HG03521 (cell line): ENCODE measurements at regions not wholly inside any gene's neighbourhood (a gene's known extent, or its start where the extent isn't known, plus 50 kb on each side); places are given as distances from the start of the nearest gene placed in this dataset.
"Not testable (repeated sequence)": the region's sequence is repeated elsewhere in the genome, so short reads cannot be mapped to it uniquely, and the experiment has no call there.

Experiments used
- ATAC-seq: cut with Tn5 transposase; IDR thresholded peaks from one replicate; pipeline ENCODE4 v1.9.1; 2021; ENCODE audit warnings: mild to moderate bottlenecking, moderate library complexity; ENCODE audit not compliant: unreplicated experiment

DNA sequence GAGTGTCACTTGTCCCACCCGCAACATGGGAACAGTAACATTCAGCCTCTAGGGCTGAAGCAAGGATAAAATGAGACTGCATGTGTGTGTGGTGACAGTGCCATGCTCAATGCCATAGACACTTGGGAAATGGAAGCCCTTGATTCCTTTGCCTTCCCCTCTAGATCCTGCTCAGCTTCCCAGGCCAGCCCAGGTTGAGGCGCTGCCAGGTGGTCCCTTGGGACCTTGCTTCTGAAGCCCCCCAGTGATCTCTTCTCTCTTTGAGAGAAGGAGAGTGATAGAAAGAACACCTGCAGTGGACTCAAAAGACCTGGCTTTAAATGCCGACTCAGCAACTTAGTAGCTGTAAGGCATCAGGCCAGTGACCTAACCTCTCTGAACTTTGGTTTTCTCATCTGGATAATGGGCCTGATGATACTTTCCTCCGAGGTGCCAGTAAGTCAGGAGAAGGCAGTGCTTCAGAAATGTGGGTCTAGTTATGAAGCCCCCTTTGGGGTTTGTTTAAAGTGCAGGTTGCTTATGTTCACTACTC, 144.5 kb downstream of the RPLP1 start:
- no peak for ATAC-seq

DNA sequence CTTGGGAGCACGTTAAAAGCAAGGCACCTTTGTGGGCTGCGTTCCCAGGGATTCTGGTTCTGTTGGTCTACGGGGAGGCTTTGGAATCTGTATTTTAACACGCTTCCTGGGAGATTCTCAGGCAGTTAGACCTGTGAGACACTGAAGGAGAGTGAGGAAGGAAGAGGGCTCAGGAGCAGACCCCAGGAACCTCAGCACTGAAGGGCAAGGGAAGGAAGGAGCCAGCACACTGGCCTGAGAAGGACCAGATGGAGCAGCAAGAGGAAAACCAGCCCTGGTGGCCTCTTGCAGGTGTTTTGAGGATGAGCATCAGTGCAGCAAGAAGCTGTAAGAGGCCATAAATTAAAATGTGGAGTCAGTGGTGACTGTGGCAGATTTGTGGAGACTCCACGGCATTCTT, 146.7 kb downstream of the RPLP1 start:
- no peak for ATAC-seq

DNA sequence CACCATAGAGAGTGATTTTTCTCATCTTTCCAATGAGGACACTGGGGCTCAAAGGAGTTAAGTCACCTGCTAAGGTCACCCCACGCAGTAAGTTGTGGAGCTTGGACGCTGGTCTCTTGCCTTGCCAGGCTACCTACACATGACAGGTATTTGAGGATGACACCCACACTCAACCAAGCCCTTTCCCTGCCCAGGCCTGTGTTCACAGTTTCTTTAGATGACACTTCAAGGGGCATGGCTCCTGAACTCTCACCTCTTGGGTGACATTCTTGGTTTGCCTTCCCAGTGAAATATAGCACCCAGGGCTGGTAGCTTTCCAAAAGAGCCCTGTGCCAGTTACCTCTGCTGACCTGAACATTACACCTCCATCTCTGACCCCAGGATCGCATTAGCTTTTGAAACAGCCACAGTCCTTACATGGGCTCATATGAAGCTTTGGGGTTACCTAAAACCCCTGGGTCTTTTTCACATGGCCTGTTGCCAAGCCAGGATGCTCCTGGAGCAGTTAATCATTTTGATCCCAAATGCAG, 148.0 kb downstream of the RPLP1 start:
- no peak for ATAC-seq

DNA sequence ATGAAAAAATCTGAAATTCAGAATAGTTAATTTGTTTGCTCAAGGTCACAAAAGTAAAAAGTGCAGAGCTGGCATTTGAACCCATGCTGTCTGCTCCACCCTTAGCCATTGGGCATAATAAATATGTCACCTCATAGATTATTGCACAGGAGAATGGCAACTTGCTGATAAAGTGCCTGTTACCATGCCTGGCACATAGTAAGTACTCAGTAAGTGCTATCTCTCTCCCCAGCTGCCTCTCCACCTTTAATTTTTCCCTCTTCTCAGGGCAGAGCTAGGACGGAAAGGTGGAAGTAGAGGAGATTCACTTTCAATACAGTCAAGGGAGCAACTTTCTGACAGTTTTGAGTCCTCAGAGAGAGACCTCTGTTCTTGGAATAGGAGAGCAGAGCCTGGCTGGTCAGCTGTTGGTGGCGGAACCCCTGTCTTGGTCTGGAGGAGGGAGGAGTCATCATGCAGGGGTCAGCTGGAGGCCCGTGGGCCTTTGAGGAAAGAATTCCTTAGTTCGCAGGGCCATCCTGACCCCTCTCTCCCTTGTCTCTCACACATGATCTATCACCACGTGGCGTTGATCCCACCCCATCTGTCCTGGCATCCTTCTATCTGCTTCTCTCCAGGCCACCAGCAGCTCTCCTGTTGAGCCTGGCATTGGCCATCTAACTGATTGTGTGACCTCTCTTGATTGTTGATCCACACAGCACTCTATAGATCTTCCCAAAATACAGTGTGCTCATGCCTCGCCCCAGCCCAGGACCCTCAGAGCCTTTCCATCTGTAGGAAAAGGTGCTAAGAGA, 149.3 kb downstream of the RPLP1 start:
- ATAC-seq: no peak

DNA sequence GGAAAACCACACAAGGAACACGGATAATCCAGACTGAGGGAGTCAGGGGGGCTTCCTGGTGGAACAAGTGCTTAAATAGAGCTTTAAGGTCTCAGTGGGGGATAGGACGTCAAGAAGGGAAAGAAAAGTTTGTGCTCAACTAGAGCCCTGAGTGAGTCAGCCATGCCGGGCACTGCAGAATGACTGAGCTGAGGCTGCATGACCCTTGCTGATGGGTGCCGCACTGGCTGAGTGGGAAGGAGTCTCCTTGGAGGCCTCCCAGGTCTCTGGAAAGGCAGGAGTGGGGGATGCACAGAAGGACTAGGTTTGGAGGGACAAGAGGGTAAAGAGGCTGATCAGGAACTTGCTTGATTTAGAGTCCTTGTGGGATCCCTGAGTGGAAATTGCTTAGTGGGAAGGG, 150.3 kb downstream of the RPLP1 start:
- ATAC-seq: no peak

DNA sequence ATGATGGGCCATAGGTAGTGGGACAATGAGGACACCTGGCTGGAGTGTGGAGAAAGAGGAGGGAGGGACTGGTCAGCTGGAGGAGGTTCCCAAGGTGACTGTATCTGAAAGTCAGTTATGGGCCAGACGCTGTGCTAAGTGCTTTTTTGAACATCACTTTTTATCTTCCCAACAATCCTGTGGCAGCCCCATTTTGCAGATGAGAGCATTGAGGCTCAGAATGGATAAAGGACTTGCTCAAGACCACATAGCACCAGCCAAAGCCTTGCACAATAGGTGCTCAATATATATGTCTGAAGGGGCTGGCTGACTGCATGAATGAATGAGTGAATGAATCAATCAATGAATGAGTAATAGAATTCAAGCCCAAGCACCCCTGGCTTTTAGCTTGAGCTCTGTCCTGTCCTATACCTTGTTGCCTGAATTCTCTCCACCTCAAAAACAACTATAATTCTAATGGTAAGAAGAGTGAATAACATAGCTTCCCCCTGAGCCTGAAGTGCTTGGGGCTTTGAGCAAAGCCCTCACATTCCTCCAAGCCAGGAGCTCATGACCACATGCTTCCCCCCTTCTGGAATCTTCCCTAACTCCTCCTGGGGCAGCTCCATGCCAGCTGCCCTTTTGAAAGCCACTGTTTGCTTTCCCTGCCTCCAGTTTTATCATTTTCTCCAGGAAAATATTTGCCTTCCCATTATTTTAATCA, 150.9 kb downstream of the RPLP1 start:
- ATAC-seq: no peak

DNA sequence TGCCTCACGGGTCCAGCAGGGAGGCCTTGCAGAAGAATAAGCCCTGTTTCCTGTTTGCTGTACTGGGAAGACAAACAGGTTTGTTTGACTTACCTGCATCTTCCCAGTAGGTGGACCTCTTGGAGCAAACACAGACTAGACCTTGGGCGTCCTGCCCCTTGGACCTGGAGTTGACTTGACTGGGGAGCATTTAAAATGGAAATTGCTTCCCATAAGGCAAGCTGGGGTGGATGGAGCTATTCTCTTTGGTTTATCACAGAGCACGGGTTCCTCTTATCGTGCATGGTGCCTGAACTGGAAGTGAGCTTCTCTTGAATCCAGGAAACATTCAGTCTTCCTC, 151.4 kb downstream of the RPLP1 start:
- no peak for ATAC-seq

DNA sequence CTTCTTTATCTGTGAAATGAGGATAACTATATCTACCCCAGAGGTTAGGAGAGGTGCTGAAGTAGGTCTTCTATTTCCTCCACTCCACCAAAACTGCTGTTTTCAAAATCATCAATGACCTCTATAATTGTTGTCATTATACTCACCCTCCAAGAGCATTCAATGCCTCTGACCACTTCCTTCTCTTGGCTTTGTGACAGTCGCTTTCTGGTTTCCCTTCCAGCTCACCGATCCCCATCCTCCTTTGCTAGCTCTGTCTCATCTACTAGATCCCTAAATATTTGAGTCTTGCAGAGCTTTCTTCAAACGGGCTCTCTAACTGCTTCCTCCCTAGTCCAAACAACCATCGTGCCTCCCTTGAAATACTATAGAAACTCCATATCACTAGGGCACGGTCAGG, 153.5 kb downstream of the RPLP1 start:
- no peak for ATAC-seq

DNA sequence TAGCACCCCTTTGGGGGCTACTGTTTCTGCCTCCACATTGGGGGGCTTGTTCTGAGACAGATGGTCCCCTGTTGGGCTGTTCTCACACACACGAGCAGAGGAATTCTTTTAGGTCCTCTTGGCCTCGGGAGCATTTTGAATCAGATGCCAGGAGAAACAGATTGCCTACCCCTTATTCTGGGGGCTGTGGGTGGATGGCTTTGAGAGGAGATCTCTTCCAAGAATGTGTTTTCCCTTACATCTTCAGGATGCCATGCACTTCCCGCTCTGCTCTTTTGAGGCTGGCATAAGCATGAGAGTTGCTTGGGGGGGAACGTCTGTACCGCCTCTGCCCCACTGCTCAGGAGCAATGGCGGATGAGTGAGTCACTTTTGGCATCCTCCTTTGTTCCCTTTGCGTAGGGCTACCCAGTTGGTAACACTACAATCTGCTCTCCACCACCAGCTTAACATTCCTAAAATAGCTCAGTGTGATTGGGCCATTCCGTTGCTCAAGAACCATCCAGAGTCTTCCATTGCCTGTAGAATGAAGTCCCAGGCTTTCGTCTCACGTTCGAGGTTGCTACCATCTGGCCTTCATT, 154.4 kb downstream of the RPLP1 start:
- ATAC-seq: no peak

DNA sequence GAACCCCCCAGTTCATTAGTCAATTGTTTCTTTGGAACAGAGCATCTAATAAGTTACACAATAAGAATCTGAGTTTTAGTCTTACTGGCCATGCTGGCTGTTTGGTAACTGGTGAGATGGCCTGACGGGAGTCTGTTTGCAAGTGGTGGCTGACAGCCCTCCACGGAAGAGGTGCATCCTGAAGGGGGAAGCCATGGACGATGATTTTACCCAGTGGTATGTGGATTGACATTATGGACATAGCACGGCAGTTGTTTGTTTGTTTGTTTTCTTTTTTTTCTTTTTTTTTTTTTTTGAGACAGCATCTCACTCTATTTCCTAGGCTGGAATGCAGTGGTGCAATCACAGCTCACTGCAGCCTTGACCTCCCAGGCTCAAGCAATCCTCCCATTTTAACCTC, 156.0 kb downstream of the RPLP1 start:
- ATAC-seq: no peak

DNA sequence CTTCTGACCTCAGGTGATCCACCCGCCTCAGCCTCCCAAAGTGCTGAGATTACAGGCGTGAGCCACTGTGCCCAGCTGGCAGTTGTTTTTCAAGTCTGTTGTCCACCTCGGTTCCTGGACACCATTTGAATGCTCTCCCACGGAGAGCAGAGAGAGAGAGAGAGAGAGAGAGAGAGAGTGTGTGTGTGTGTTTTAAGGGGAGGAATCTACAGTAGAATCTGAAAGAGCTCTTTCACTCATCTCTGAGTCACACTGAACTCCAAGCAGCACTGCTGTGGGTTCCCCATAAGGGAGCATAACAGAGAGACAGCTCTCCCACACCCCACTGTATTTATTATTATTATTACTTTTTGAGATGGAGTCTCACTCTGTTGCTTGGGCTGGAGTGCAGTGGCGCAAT, 156.6 kb downstream of the RPLP1 start:
- no peak for ATAC-seq

DNA sequence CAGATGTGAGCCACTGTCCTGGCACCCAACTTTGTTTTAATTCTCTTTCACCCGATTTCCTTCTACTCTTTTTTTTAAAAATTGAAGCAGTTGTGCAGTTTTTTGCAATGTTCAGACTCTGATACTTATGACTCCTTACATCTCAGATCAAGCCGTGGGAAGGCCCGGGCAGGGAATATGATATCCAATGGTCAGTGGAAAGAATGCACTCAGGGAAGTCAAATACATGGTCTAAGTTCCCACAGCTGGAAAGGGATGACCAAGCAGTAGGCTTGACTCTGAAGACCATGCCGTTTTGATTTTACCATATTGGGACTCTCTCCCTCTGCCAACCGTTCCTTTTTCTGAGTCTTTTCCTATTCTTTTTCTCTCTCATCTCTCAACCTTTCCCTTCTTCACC, 157.2 kb downstream of the RPLP1 start:
- no peak for ATAC-seq

DNA sequence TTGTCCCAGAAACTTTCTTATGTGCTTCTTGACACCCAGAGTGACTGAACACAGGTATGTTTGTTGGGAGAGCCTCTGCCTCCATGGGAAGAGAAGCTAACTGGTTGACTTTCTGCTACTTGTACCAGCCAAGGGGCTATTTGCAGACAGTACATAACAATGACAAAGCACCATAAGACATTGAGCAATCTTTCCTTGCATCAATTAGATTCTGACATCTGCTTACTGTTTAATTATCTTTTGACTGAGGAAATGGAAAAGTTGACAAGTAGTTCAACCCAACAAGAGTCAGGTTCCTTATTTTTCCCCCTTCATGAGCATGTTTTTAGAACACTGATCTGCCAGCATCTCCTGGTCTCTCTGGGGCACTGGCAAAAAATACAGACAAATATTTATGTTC, 157.7 kb downstream of the RPLP1 start:
- no peak for ATAC-seq

DNA sequence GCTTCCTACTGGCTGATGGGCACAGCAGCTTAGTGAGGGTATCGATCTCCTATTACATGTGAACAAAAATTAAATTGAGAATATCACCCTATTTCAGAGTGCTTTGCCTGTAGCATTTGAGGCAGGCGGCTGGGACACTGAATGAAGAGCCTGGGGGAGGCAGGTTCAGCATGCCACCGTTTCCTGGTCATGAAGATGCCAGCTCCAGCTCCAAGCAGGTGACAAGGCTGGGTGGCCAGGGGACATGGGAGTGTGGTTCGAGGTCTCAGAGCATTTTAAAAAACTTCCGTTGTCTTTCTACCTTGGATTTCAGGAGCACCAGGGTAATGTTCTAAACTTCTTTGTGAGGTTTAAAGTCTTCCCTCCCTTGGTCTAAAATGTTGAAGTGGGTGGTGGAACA, 158.2 kb downstream of the RPLP1 start:
- ATAC-seq: no peak

DNA sequence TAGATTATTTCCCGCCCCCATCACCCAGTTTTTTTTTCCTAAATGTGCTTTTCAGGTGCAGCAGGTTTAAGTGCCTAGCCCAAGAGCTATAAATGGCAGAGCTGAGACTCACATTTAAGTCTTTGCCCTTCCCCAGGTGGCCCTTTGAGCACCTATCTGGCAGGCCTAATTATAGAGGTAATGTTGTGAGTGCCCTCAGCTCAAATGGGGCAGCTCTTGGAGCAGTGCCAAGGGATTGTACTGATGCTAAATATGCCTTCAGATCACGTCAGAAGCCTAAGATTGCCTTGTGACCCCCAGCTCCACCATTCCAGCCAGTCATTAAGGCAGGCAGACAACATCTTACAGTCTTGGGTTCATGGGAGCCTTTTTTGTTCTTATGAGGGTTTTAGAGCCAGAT, 159.5 kb downstream of the RPLP1 start:
- no peak for ATAC-seq

DNA sequence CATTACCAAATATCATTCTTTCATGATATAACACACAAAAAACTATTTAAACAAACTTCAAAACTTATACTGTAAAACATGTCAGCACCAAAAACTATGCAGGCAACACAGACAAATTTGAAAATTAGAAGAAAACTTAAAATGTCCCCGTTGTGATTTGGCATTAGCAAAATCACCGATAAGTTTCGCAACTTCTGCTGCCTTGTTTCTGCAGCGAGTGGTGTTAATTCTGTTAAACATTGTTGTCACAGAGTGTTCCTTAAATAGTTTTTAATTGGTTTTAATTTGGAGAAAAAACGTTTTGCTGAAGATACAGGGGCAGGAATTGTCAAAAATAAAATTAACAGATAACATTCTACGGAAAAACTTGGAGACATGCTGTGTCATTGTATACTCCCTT, 160.6 kb downstream of the RPLP1 start:
- no peak for ATAC-seq

DNA sequence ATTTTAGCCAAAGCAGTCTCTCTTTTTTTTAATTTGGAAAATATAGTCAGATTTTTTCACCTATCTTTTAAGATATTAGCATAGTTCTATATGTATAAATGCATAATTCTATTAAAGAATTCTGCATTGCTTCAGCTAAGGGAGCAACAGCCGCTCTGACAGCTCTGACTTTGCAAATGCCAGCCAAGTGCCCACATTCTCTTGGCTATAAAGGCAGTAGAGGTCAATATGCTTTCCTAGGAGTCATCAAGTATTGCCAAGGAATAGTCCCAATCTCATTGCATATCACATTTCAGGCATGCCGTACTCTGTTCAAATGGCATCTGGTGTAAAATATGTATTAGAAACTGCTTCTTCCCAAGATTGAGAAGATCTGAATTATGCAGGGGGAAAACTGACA, 161.4 kb downstream of the RPLP1 start:
- ATAC-seq: no peak

DNA sequence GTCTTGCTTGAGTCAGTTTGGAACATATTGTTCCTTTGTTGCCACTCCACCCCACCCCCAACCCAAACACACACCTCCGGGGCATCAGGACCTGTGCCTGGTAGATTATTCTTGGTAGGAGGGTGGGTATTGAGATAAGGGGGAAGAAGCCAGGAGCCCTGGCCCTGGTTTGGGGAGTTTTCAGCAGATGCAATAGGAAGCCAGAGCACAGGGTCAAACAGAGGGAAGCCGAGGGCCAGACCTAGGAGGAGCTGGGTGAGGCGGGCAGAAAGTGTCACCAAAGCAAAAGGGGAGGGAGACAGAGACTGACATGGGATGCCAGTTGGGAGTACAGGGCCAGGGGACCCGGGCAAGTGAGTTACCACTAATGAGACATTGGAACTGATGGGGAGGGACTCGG, 163.1 kb downstream of the RPLP1 start:
- no peak for ATAC-seq

DNA sequence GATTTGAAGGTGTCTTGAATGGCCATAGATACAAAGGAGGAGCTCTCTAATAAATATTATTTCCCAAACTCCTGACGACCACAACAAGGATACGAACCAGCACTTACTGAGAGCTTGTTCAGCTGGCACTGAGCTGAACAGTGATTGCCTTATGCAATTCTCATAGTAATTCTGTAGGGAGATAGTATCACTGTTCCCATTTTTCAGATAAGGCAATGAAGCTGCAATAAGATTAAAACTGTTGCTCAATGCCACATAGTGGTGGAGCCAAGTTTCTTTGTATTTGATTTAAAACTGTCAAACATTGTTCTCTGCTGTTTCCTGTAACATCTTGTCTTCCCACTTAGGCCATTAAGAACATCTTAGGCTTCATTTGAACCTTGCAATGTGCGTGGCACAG, 163.9 kb downstream of the RPLP1 start:
- ATAC-seq: no peak

DNA sequence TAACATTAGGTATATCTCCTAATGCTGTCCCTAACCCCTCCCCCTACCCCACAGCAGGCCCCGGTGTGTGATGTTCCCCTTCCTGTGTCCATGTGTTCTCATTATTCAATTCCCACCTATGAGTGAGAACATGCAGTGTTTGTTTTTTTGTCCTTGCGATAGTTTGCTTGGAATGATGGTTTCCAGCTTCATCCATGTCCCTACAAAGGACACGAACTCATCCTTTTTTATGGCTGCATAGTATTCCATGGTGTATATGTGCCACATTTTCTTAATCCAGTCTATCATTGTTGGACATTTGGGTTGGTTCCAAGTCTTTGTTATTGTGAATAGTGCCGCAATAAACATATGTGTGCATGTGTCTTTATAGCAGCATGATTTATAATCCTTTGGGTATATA, 164.5 kb downstream of the RPLP1 start:
- ATAC-seq: not testable (repeated sequence)

DNA sequence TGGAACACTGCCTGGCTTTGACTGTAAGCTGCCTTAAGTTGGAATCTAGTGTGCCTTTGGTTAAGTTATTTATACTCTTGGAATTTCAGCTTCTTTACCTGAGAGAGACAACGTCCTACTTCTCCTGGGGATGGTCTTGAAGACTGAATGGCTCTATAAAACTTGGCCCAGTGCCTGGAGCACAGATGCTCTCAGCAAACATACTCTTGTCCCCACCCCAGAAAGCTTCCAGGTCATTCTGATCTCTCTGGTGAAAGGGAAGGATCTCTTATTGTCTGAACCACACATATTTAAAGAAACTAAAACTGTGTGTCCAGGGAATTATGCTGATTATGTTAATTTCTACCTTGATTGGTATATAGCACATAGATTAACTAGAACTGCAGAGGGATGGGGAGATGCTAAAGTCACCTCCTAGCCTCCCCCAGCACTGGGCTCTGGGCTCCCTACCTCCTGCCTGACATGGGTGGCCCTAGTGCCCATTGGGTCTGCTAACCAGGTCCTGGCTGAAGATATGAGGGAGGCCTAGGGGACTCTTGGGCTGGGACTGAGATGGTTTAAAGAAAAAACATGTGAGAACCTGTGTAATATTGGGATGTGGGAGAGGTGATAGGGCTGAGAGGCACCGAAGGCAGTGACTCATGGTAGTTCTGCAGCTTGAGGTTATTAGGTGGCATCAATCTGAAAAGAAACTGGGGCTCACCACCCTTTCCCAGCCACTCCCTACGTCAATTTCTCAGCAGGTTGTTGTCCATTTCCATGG, 171.0 kb downstream of the RPLP1 start:
- ATAC-seq: no peak
